ENCODE measurements at regions not wholly inside any gene's neighbourhood (a gene's known extent, or its start where the extent isn't known, plus 50 kb on each side); places are given as distances from the start of the nearest gene placed in this dataset.

DNA sequence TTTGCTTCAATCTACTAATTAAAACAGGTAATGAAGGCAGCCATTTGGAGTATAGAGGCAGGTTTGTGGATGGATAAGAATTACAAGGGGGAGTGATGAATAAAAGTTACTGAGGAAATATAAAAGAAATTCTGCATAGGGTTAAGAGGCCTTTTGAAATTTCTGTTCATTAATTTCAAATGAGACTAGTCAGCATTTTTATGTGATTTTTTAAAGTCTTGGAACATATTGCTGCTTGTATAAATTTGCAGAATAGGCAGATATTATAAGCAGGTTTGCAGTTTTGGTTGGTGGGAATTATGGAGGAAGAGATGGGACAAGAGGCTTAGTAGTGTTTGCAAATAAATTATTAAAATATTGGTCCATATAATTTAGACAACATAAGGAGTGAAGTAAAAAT is 750.4 kb upstream of the AGA start:
- Histone ChIP-seq H3K4me1 (no peaks in the 10 kb centered on the region), H3K36me3 (no peaks in the 10 kb centered on the region), H3K9me3 (no peaks in the 10 kb centered on the region), H3K27ac (replicated peaks in 1 of 4) (no peak overlapping the region), H3K4me3 (no peak overlapping the region), H3K27me3 (no peaks in the 10 kb centered on the region)
- intact Hi-C loops (cut with DNase I) = loop anchor here (2.0 kb wide), 1 partner anchor 14 kb away; no protein-coding TSS in a partner anchor
- TF ChIP-seq POLR2AphosphoS5 (IDR thresholded peaks at IDR 0.05) = no peak
- no peak for TF ChIP-seq EP300 (IDR thresholded peaks at IDR 0.05)
- no peak for TF ChIP-seq POLR2A (IDR thresholded peaks at IDR 0.05; ENCODE audit: low read depth)
- TF ChIP-seq, protein P1, sequence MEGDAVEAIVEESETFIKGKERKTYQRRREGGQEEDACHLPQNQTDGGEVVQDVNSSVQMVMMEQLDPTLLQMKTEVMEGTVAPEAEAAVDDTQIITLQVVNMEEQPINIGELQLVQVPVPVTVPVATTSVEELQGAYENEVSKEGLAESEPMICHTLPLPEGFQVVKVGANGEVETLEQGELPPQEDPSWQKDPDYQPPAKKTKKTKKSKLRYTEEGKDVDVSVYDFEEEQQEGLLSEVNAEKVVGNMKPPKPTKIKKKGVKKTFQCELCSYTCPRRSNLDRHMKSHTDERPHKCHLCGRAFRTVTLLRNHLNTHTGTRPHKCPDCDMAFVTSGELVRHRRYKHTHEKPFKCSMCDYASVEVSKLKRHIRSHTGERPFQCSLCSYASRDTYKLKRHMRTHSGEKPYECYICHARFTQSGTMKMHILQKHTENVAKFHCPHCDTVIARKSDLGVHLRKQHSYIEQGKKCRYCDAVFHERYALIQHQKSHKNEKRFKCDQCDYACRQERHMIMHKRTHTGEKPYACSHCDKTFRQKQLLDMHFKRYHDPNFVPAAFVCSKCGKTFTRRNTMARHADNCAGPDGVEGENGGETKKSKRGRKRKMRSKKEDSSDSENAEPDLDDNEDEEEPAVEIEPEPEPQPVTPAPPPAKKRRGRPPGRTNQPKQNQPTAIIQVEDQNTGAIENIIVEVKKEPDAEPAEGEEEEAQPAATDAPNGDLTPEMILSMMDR (IDR thresholded peaks at IDR 0.05) = no peak
- no peak for DNase-seq (ENCODE audit: extremely low spot score)

DNA sequence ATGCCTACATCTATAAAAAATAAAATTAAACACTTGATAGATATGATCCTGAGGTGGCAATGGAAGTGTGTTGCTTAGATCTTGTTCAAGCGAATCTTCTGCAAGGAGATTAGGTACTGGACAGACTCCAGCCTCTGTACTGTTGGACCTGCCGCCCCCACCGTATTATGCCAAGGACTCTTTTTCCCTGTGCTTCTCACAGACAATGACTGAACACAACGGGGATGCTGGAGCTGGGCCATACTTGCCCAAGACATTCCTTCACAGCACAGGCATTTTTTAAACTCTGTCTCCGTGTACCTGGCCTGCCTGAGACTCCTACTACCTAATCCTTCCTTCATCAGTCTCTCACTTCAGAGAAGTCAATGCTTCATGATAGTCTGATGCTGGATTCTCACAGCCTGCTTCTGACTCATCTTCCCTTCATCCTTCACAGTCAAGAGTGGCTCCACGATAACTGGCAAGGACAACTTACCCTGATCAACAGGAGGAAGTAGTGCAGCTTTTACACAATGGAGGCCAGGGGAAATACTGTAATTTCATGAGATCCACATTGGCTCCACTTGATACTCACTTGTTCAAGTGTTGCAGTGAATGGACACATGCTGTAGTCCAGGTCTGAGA is 754.6 kb upstream of the AGA start:
- intact Hi-C loops (cut with DNase I) = no loop called here
- WGBS = 64% methylated on average over 6 of the region's 6 CpGs

DNA sequence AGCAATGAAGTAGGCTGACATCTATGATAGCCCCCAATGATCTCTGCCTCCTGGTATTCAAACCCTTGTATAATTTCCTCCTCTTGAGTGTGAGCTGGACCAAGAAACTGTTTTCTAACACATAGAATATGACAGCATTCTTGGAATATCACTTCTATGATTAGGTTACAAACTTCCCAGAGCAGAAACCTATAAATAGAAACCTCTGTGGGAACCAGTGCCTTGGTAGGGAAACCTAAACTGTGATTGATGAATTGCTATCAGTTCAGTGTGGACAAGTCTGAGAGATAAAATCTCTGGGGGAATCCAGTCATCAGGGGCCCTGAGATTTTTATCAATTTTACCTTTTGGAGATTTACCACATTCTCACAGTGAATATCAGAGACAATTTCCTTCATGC is 756.5 kb upstream of the AGA start:
- Histone ChIP-seq H3K4me1 (peaks cover 0 to 6% (median 0%) of the 10 kb centered on the region in 4 donors), H3K4me3 (no peak overlapping the region), H3K36me3 (no peaks in the 10 kb centered on the region), H3K9me3 (no peaks in the 10 kb centered on the region), H3K27ac (replicated peaks in 1 of 4) (no peak overlapping the region), H3K27me3 (no peaks in the 10 kb centered on the region)
- intact Hi-C loops (cut with DNase I) = no loop called here
- TF ChIP-seq POLR2AphosphoS5 (IDR thresholded peaks at IDR 0.05) = no peak
- no peak for TF ChIP-seq POLR2A (IDR thresholded peaks at IDR 0.05; ENCODE audit: low read depth)
- DNase-seq (ENCODE audit: extremely low spot score) = no peak

More for the DNA sequence above, 754.6 kb upstream of the AGA start:
- no peak overlapping the region for H3K4me3 ChIP-seq
- H3K36me3 ChIP-seq = no peaks in the 10 kb centered on the region
- TF ChIP-seq POLR2A (IDR thresholded peaks at IDR 0.05; ENCODE audit: low read depth) (no peak), EP300 (IDR thresholded peaks at IDR 0.05) (no peak), POLR2AphosphoS5 (IDR thresholded peaks at IDR 0.05) (no peak)
- TF ChIP-seq, protein P1 (IDR thresholded peaks at IDR 0.05) = no peak
- no peak overlapping the region for H3K27ac ChIP-seq (replicated peaks in 1 of 4)
- no peaks in the 10 kb centered on the region for H3K9me3 ChIP-seq
- H3K27me3 ChIP-seq = no peaks in the 10 kb centered on the region
- peaks cover 0 to 6% (median 0%) of the 10 kb centered on the region in 4 donors for H3K4me1 ChIP-seq
- no peak for DNase-seq (ENCODE audit: extremely low spot score)

DNA sequence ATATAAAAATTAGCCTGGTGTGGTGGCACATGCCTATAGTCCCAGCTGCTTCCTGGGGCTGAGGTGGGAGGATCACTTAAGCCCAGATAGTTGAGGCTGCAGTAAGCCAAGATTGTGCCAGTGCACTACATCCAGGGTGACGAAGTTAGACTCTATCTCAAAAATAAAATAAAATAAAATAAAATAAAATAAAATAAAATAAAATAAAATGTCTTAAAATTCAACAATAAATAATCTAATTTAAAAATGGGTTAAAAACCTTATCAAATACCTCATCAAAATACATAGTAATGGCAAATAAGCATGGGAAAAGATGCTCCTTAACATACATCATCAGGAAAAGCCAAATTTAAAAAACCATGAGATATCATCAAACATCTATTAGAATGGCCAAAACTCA is 760.2 kb upstream of the AGA start:
- no peak for DNase-seq (ENCODE audit: extremely low spot score)
- no peaks in the 10 kb centered on the region for H3K27me3 ChIP-seq
- TF ChIP-seq POLR2A (IDR thresholded peaks at IDR 0.05; ENCODE audit: low read depth) (no peak), POLR2AphosphoS5 (IDR thresholded peaks at IDR 0.05) (no peak), EP300 (IDR thresholded peaks at IDR 0.05) (no peak)
- TF ChIP-seq, protein P1 (IDR thresholded peaks at IDR 0.05) = no peak
- no peaks in the 10 kb centered on the region for H3K9me3 ChIP-seq
- peaks cover 0 to 6% (median 0%) of the 10 kb centered on the region in 4 donors for H3K4me1 ChIP-seq
- intact Hi-C loops (cut with DNase I) = no loop called here
- no peak overlapping the region for H3K27ac ChIP-seq (replicated peaks in 1 of 4)
- H3K36me3 ChIP-seq = no peaks in the 10 kb centered on the region
- H3K4me3 ChIP-seq = no peak overlapping the region
- WGBS = 91% methylated on average over 1 of the region's 1 CpG

DNA sequence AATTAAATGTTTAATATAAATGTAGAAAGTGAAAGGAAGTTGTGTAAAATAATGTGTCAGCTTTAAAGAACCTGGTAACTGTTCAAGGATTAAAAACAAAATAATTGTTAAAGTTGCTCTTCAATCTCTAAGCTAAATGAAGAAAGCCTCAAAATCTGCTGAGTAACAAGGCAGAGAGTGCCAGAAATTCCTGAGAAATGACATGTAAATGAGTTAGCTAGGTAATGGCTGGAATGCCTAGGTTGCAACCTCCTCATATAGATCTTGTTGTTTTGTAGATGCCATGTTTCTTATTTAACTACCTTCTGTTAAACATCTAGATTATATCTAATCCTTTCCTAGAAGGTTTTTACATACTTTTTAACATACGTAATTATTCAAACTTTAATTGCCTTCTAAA is 763.6 kb upstream of the AGA start:
- H3K27ac ChIP-seq (replicated peaks in 1 of 4) = no peak overlapping the region
- no peaks in the 10 kb centered on the region for H3K27me3 ChIP-seq
- no peak for TF ChIP-seq EP300 (IDR thresholded peaks at IDR 0.05)
- TF ChIP-seq, protein P1 (IDR thresholded peaks at IDR 0.05) = no peak
- no peak for TF ChIP-seq POLR2AphosphoS5 (IDR thresholded peaks at IDR 0.05)
- no peak for TF ChIP-seq POLR2A (IDR thresholded peaks at IDR 0.05; ENCODE audit: low read depth)
- H3K36me3 ChIP-seq = no peaks in the 10 kb centered on the region
- no peak overlapping the region for H3K4me3 ChIP-seq
- no peak for DNase-seq (ENCODE audit: extremely low spot score)
- no peaks in the 10 kb centered on the region for H3K9me3 ChIP-seq
- WGBS = 80% methylated on average over 1 of the region's 1 CpG
- H3K4me1 ChIP-seq = no peaks in the 10 kb centered on the region
- intact Hi-C loops (cut with DNase I) = no loop called here

All from esophagus muscularis mucosa (tissue), 4 donors.